ENCODE measurements at regions not wholly inside any gene's neighbourhood (a gene's known extent, or its start where the extent isn't known, plus 50 kb on each side); places are given as distances from the start of the nearest gene placed in this dataset.

GRCh38 chr6:9784786-9785185, 630.1 kb downstream of the TFAP2A start:
- TF ChIP-seq POLR2AphosphoS5 (IDR thresholded peaks at IDR 0.05; ENCODE audit: insufficient read depth in 1 of 2, low read depth in 1 of 2) (no peak), CTCF (IDR thresholded peaks at IDR 0.05) (no peak), POLR2A (IDR thresholded peaks at IDR 0.05) (no peak)

All from vagina (tissue), 2 donors.